Thoracic aorta (tissue), 2 donors: ENCODE measurements at regions not wholly inside any gene's neighbourhood (a gene's known extent, or its start where the extent isn't known, plus 50 kb on each side); places are given as distances from the start of the nearest gene placed in this dataset.

Experiments used
- ATAC-seq: fragments of 150-250 bp; one replicate; pipeline ENCODE4 v1.8.0; 2017; ENCODE audit warnings: low read depth; ENCODE audit not compliant: insufficient number of reproducible peaks, low FRiP score
- DNase-seq: peaks from one replicate; pipeline ENCODE4 v3.0.0-alpha.2; 2020; ENCODE audit warnings: low spot score
- H3K27ac ChIP-seq, 2 donors: fragments of 200-600 bp; sonication (generic); 1 replicate in 1 of 2; 2 replicates in 1 of 2; pipeline ENCODE4 v1.5.1; 2016; ENCODE audit warnings: mild to moderate bottlenecking in 2 of 2, moderate library complexity in 2 of 2
- H3K27me3 ChIP-seq: fragments of 200-600 bp; sonication (generic); replicated peaks from 2 replicates; pipeline ENCODE4 v1.6.0; 2016; ENCODE audit warnings: mild to moderate bottlenecking; ENCODE audit not compliant: insufficient read depth
- H3K36me3 ChIP-seq: fragments of 200-600 bp; sonication (generic); one replicate; pipeline ENCODE4 v1.5.1; 2016
- H3K4me1 ChIP-seq, 2 donors: fragments of 200-600 bp; sonication (generic); 1 replicate in 1 of 2; 2 replicates in 1 of 2; pipeline versions ENCODE4 v1.5.1 to v1.6.0; 2016; ENCODE audit warnings: low read depth in 2 of 2, mild to moderate bottlenecking in 1 of 2; ENCODE audit not compliant: control insufficient read depth in 1 of 2
- H3K4me3 ChIP-seq: fragments of 200-600 bp; sonication (generic); 2 replicates; pipeline ENCODE4 v1.5.1; 2016; ENCODE audit warnings: mild to moderate bottlenecking
- H3K9me3 ChIP-seq: fragments of 200-600 bp; sonication (generic); 2 replicates; pipeline ENCODE4 v1.5.1; 2016
- CTCF ChIP-seq: fragments of 200-600 bp; sonication (generic); IDR thresholded peaks from one replicate; pipeline ENCODE4 v1.5.1; 2019; ENCODE audit warnings: antibody characterized with exemption

GRCh38 chr5:163221581-163221980, 215.8 kb upstream of the CCNG1 start:
- Histone ChIP-seq H3K4me3 (no peak overlapping the region), H3K27ac (no peak overlapping the region), H3K27me3 (no peaks in the 10 kb centered on the region), H3K9me3 (no peaks in the 10 kb centered on the region), H3K36me3 (no peaks in the 10 kb centered on the region), H3K4me1 (no peaks in the 10 kb centered on the region)
- ATAC-seq (no peak), DNase-seq (no peak)
- TF ChIP-seq CTCF = no peak

GRCh38 chr5:163222982-163223381, 214.4 kb upstream of the CCNG1 start:
- no peak for DNase-seq
- no peak for ATAC-seq
- Histone ChIP-seq H3K36me3 (no peaks in the 10 kb centered on the region), H3K4me1 (no peaks in the 10 kb centered on the region), H3K27me3 (no peaks in the 10 kb centered on the region), H3K4me3 (no peak overlapping the region), H3K9me3 (no peaks in the 10 kb centered on the region), H3K27ac (no peak overlapping the region)
- no peak for TF ChIP-seq CTCF

GRCh38 chr5:163244445-163244987, 192.9 kb upstream of the CCNG1 start:
- Histone ChIP-seq H3K4me1 (no peaks in the 10 kb centered on the region), H3K27me3 (no peaks in the 10 kb centered on the region), H3K4me3 (no peak overlapping the region), H3K36me3 (no peaks in the 10 kb centered on the region), H3K27ac (no peak overlapping the region), H3K9me3 (no peaks in the 10 kb centered on the region)
- no peak for TF ChIP-seq CTCF
- DNase-seq = no peak
- ATAC-seq = no peak

- no peaks in the 10 kb centered on the region for H3K36me3 ChIP-seq
These were observed 191.8 kb upstream of the CCNG1 start for GRCh38 chr5:163245584-163245983.

GRCh38 chr5:163248333-163248732, 189.1 kb upstream of the CCNG1 start:
- Histone ChIP-seq H3K4me1 (no peaks in the 10 kb centered on the region), H3K36me3 (no peaks in the 10 kb centered on the region), H3K9me3 (no peaks in the 10 kb centered on the region), H3K27me3 (no peaks in the 10 kb centered on the region), H3K27ac (no peak overlapping the region), H3K4me3 (no peak overlapping the region)
- no peak for ATAC-seq
- DNase-seq = no peak
- no peak for TF ChIP-seq CTCF

More at GRCh38 chr5:163245584-163245983, 191.8 kb upstream of the CCNG1 start:
- no peak overlapping the region for H3K4me3 ChIP-seq
- no peak overlapping the region for H3K27ac ChIP-seq
- no peak for TF ChIP-seq CTCF
- no peaks in the 10 kb centered on the region for H3K4me1 ChIP-seq
- ATAC-seq (no peak), DNase-seq (no peak)
- no peaks in the 10 kb centered on the region for H3K27me3 ChIP-seq
- H3K9me3 ChIP-seq = no peaks in the 10 kb centered on the region
